Medulla oblongata (tissue), 1 donor: ENCODE measurements at regions not wholly inside any gene's neighbourhood (a gene's known extent, or its start where the extent isn't known, plus 50 kb on each side); places are given as distances from the start of the nearest gene placed in this dataset.

Experiments used
- DNase-seq: peaks from one replicate; pipeline ENCODE4 v3.0.0-alpha.2; 2015; ENCODE audit errors: extremely low spot score

- no peak for DNase-seq
These were observed 50.9 kb upstream of the AFF3 start for GRCh38 chr2:100193291-100193710.

- DNase-seq: no peak
These were observed 50.4 kb upstream of the AFF3 start for GRCh38 chr2:100192825-100193224.

GRCh38 chr2:100192300-100192699, 49.9 kb upstream of the AFF3 start:
- no peak for DNase-seq
